HEK293T (cell line): ENCODE measurements at regions not wholly inside any gene's neighbourhood (a gene's known extent, or its start where the extent isn't known, plus 50 kb on each side); places are given as distances from the start of the nearest gene placed in this dataset.

ENCODE experiments used
- ELF4 ChIP-seq: fragments of 450-650 bp; IDR thresholded peaks from 2 replicates; pipeline ENCODE4 v1.6.1; 2017; ENCODE audit warnings: antibody characterized with exemption
- FOXA1 ChIP-seq: fragments of 450-650 bp; IDR thresholded peaks from 2 replicates; pipeline ENCODE4 v1.6.1; 2016; ENCODE audit warnings: mild to moderate bottlenecking
- FOXM1 ChIP-seq: fragments of 450-650 bp; IDR thresholded peaks from 2 replicates; pipeline ENCODE4 v1.6.1; 2017; ENCODE audit warnings: mild to moderate bottlenecking, borderline replicate concordance
- L3MBTL2 ChIP-seq: fragments of 450-650 bp; conservative IDR thresholded peaks from 2 replicates; pipeline ENCODE4 v1.6.1; 2016; ENCODE audit warnings: mild to moderate bottlenecking
- PKNOX1 ChIP-seq: fragments of 450-650 bp; IDR thresholded peaks from 2 replicates; pipeline ENCODE4 v1.6.1; 2016
- SP1 ChIP-seq: fragments of 450-650 bp; IDR thresholded peaks from 2 replicates; pipeline ENCODE4 v1.6.1; 2017
- SUZ12 ChIP-seq: fragments of 450-650 bp; IDR thresholded peaks from 2 replicates; pipeline ENCODE4 v1.6.1; 2016; ENCODE audit warnings: mild to moderate bottlenecking
- ZNF384 ChIP-seq: fragments of 450-650 bp; IDR thresholded peaks from 2 replicates; pipeline ENCODE4 v1.6.1; 2016

GRCh38 chr2:239459606-239460005, 58.8 kb upstream of the HDAC4 start:
- TF ChIP-seq FOXM1 (no peak), SP1 (no peak), FOXA1 (no peak), SUZ12 (no peak), PKNOX1 (no peak), ELF4 (no peak), ZNF384 (no peak), L3MBTL2 (no peak)
